ENCODE measurements at regions not wholly inside any gene's neighbourhood (a gene's known extent, or its start where the extent isn't known, plus 50 kb on each side); places are given as distances from the start of the nearest gene placed in this dataset.

GRCh38 chr10:81403451-81403850 is 471.5 kb upstream of the NRG3 start (continued):
- TF ChIP-seq SNAI2 (CRISPR knock-in tag; IDR thresholded peaks at IDR 0.05) (no peak), ZNF565 (CRISPR knock-in tag; conservative IDR thresholded peaks at IDR 0.05; ENCODE audit: low read depth) (no peak), TCF4 (CRISPR knock-in tag; IDR thresholded peaks at IDR 0.05; ENCODE audit: borderline replicate concordance) (no peak), CREB5 (CRISPR knock-in tag; IDR thresholded peaks at IDR 0.05; ENCODE audit: low read depth) (no peak), CSRNP3 (CRISPR knock-in tag; IDR thresholded peaks at IDR 0.05) (no peak), CSDC2 (CRISPR knock-in tag; IDR thresholded peaks at IDR 0.05) (no peak)

- ATAC-seq, result no peak
- no peak for TF ChIP-seq ESRRG (CRISPR knock-in tag; IDR thresholded peaks at IDR 0.05)
- TF ChIP-seq RARB (CRISPR knock-in tag; IDR thresholded peaks at IDR 0.05), result no peak
- TF ChIP-seq ZC3H10 (CRISPR knock-in tag; IDR thresholded peaks at IDR 0.05), result no peak
- no peak for TF ChIP-seq CREB5 (CRISPR knock-in tag; IDR thresholded peaks at IDR 0.05; ENCODE audit: low read depth)
- no peak for TF ChIP-seq ISL1 (CRISPR knock-in tag; IDR thresholded peaks at IDR 0.05)
- no peak for TF ChIP-seq CSDC2 (CRISPR knock-in tag; IDR thresholded peaks at IDR 0.05)
- no peak for TF ChIP-seq ZNF565 (CRISPR knock-in tag; conservative IDR thresholded peaks at IDR 0.05; ENCODE audit: low read depth)
- no peak for TF ChIP-seq GLIS3 (CRISPR knock-in tag; IDR thresholded peaks at IDR 0.05)
- TF ChIP-seq SNAI2 (CRISPR knock-in tag; IDR thresholded peaks at IDR 0.05), result no peak
- TF ChIP-seq OSR1 (CRISPR knock-in tag; IDR thresholded peaks at IDR 0.05), result no peak
- TF ChIP-seq PPARA (CRISPR knock-in tag; IDR thresholded peaks at IDR 0.05; ENCODE audit: borderline replicate concordance), result no peak
- no peak for TF ChIP-seq ZNF8 (CRISPR knock-in tag; IDR thresholded peaks at IDR 0.05)
- no peak for TF ChIP-seq BACH2 (CRISPR knock-in tag; IDR thresholded peaks at IDR 0.05; ENCODE audit: borderline replicate concordance)
- no peak for TF ChIP-seq ZNF70 (CRISPR knock-in tag; IDR thresholded peaks at IDR 0.05)
- TF ChIP-seq TOX (CRISPR knock-in tag; IDR thresholded peaks at IDR 0.05; ENCODE audit: borderline replicate concordance), result no peak
- no peak for TF ChIP-seq TSHZ2 (CRISPR knock-in tag; IDR thresholded peaks at IDR 0.05)
- TF ChIP-seq CSRNP3 (CRISPR knock-in tag; IDR thresholded peaks at IDR 0.05), result no peak
- TF ChIP-seq ARNTL (CRISPR knock-in tag; IDR thresholded peaks at IDR 0.05; ENCODE audit: borderline replicate concordance, low read depth), result no peak
- TF ChIP-seq POU6F1 (CRISPR knock-in tag; IDR thresholded peaks at IDR 0.05; ENCODE audit: borderline replicate concordance, low read depth), result no peak
These were observed 469.6 kb upstream of the NRG3 start for GRCh38 chr10:81405399-81405798.

- no peak for TF ChIP-seq ARNTL (CRISPR knock-in tag; IDR thresholded peaks at IDR 0.05; ENCODE audit: borderline replicate concordance, low read depth)
- TF ChIP-seq PATZ1 (CRISPR knock-in tag; IDR thresholded peaks at IDR 0.05; ENCODE audit: borderline replicate concordance), result no peak
- TF ChIP-seq RARB (CRISPR knock-in tag; IDR thresholded peaks at IDR 0.05), result no peak
- TF ChIP-seq ZNF70 (CRISPR knock-in tag; IDR thresholded peaks at IDR 0.05), result no peak
- TF ChIP-seq POU6F1 (CRISPR knock-in tag; IDR thresholded peaks at IDR 0.05; ENCODE audit: borderline replicate concordance, low read depth), result no peak
- ATAC-seq, result no peak
These were observed 461.0 kb upstream of the NRG3 start for GRCh38 chr10:81414038-81414437.
